ENCODE measurements at regions not wholly inside any gene's neighbourhood (a gene's known extent, or its start where the extent isn't known, plus 50 kb on each side); places are given as distances from the start of the nearest gene placed in this dataset.

DNA sequence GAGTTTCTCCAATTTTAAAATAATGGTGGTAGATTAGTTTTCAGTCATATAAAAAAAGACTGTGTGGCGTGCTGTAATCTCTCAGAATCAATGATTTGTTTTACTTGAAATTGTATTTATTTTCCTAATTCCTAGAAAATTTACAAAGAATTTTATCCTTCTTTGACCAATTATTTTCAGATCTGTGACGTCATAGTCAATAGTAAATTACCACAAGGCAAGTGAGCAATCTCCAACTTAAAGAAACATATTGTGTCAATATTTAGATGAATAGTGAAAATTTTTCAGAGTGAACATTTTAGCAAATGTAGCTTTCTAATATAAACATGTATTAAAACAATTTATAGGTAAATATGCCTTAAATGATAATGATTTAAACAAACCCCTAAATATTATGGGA lies 829.6 kb downstream of the CDY2B start:
- no peak overlapping the region for H3K4me3 ChIP-seq
- no peaks in the 10 kb centered on the region for H3K4me1 ChIP-seq
- 82 to 85% methylated on average over 2 of the region's 2 CpGs for WGBS, 2 donors
- no peaks in the 10 kb centered on the region for H3K9me3 ChIP-seq
- no peaks in the 10 kb centered on the region for H3K27me3 ChIP-seq
- no peaks in the 10 kb centered on the region for H3K36me3 ChIP-seq (ENCODE audit: low read depth, missing control alignments)
- no peak for DNase-seq
- TF ChIP-seq, protein P1, sequence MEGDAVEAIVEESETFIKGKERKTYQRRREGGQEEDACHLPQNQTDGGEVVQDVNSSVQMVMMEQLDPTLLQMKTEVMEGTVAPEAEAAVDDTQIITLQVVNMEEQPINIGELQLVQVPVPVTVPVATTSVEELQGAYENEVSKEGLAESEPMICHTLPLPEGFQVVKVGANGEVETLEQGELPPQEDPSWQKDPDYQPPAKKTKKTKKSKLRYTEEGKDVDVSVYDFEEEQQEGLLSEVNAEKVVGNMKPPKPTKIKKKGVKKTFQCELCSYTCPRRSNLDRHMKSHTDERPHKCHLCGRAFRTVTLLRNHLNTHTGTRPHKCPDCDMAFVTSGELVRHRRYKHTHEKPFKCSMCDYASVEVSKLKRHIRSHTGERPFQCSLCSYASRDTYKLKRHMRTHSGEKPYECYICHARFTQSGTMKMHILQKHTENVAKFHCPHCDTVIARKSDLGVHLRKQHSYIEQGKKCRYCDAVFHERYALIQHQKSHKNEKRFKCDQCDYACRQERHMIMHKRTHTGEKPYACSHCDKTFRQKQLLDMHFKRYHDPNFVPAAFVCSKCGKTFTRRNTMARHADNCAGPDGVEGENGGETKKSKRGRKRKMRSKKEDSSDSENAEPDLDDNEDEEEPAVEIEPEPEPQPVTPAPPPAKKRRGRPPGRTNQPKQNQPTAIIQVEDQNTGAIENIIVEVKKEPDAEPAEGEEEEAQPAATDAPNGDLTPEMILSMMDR (IDR thresholded peaks at IDR 0.05), result no peak
- intact Hi-C loops (cut with DNase I; ENCODE audit: low total_unique reads), result no loop called here
- H3K27ac ChIP-seq, result no peak overlapping the region

DNA sequence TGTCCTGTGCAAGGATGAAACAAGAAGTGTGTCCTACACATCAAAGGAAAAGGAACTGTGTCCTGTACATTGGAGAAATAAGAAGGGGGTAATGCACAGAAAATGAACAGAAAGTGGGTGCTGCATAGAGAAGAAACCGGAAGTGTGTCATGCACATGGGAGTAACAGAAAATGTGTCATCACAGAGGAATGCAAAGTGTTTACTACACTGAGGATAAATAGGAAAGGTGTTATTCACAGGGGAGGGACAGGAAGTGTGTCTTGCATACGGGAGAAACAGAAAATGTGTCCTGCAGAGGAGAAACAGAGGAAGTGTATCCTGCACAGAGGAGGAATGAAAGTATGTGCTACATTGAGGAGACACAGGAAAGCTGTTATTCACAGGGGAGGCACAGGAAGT lies 834.9 kb downstream of the CDY2B start:
- H3K36me3 ChIP-seq (ENCODE audit: low read depth, missing control alignments), result no peaks in the 10 kb centered on the region
- H3K27ac ChIP-seq, result no peak overlapping the region
- H3K4me1 ChIP-seq, result no peaks in the 10 kb centered on the region
- TF ChIP-seq, protein P1 (IDR thresholded peaks at IDR 0.05), result no peak
- TF ChIP-seq POLR2A (IDR thresholded peaks at IDR 0.05), result no peak
- H3K27me3 ChIP-seq, result no peaks in the 10 kb centered on the region
- no peaks in the 10 kb centered on the region for H3K9me3 ChIP-seq
- H3K4me3 ChIP-seq, result no peak overlapping the region
- 52 to 57% methylated on average over 2 of the region's 2 CpGs for WGBS, 2 donors
- DNase-seq, result no peak
- intact Hi-C loops (cut with DNase I; ENCODE audit: low total_unique reads), result no loop called here

DNA sequence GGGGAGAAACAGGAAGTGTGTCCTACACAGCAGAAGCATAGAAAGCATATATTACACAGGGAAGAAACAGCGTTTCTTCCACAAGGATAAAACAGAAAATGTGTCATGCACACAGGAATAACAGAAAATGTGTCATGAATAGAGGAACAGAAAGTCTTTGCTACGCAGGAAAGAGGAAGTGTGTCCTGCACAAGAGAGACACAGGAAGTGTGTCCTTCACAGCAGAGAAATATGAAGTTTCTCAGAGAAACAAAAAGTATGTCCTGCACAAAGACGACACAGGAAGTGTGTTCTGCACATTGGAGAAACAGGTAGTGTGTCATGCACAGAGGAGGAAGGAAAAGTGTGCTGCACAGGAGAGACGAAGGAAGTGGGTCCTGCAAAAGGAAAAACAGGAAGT lies 835.3 kb downstream of the CDY2B start:
- Histone ChIP-seq H3K9me3 (no peaks in the 10 kb centered on the region), H3K4me3 (no peak overlapping the region), H3K27ac (no peak overlapping the region), H3K27me3 (no peaks in the 10 kb centered on the region), H3K4me1 (no peaks in the 10 kb centered on the region), H3K36me3 (ENCODE audit: low read depth, missing control alignments) (no peaks in the 10 kb centered on the region)
- intact Hi-C loops (cut with DNase I; ENCODE audit: low total_unique reads), result no loop called here
- no peak for DNase-seq
- TF ChIP-seq, protein P1 (IDR thresholded peaks at IDR 0.05), result no peak
- TF ChIP-seq POLR2A (IDR thresholded peaks at IDR 0.05), result no peak
- 55 to 69% methylated on average over 4 of the region's 4 CpGs for WGBS, 2 donors

DNA sequence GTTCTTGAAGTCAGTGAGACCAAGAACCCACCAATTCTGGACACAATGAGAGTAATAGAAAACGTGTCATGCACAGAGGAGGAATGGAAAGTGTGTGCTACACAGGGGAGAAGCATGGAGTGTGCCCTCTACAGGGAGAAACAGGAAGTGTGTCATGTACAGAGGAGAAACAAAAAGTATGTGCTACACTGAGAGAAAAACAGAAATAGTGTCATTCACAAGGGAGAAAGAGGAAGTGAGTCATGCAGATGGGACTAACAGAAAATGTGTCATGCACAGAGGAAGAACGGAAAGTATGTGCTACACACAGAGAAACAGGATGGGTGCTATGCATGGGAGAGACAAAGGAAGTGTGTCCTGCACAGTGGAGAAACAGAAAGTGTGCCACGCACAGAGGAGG lies 835.7 kb downstream of the CDY2B start:
- no peaks in the 10 kb centered on the region for H3K9me3 ChIP-seq

DNA sequence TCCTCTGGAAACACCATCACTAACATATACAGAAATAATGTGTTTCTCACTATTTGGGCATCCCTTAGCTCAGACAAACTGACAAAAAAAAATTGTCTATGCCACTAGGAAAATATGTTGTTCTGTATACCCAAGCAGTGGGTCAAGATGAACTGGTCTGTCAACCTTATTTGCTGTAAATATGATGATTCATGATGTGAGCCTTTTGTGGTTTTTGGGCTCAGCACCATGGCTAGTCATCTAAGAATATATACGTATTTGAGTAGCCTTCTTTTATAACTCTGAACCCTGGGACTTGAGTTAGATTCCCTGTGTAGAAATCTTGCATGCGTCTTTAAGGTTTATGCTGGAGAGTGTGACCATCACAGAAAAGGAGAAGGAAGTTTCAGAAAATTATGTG lies 841.6 kb downstream of the CDY2B start:
- Histone ChIP-seq H3K4me3 (no peak overlapping the region), H3K36me3 (ENCODE audit: low read depth, missing control alignments) (no peaks in the 10 kb centered on the region), H3K9me3 (no peaks in the 10 kb centered on the region), H3K27me3 (no peaks in the 10 kb centered on the region), H3K27ac (no peak overlapping the region), H3K4me1 (no peaks in the 10 kb centered on the region)
- 95% methylated on average over 2 of the region's 2 CpGs for WGBS, 2 donors
- intact Hi-C loops (cut with DNase I; ENCODE audit: low total_unique reads), result no loop called here
- DNase-seq, result no peak
- TF ChIP-seq POLR2A (IDR thresholded peaks at IDR 0.05), result no peak
- TF ChIP-seq, protein P1 (IDR thresholded peaks at IDR 0.05), result no peak

More for the DNA sequence above, 835.7 kb downstream of the CDY2B start:
- no peaks in the 10 kb centered on the region for H3K36me3 ChIP-seq (ENCODE audit: low read depth, missing control alignments)
- no peak overlapping the region for H3K4me3 ChIP-seq
- 55 to 57% methylated on average over 3 of the region's 3 CpGs for WGBS, 2 donors
- TF ChIP-seq, protein P1 (IDR thresholded peaks at IDR 0.05), result no peak
- TF ChIP-seq POLR2A (IDR thresholded peaks at IDR 0.05), result no peak
- intact Hi-C loops (cut with DNase I; ENCODE audit: low total_unique reads), result no loop called here
- DNase-seq, result no peak
- no peak overlapping the region for H3K27ac ChIP-seq
- H3K27me3 ChIP-seq, result no peaks in the 10 kb centered on the region
- H3K4me1 ChIP-seq, result no peaks in the 10 kb centered on the region
